NCI-H446 (cell line): ENCODE measurements at regions not wholly inside any gene's neighbourhood (a gene's known extent, or its start where the extent isn't known, plus 50 kb on each side); places are given as distances from the start of the nearest gene placed in this dataset.

Experiments
- DNase-seq, 2 experiments: peaks; one replicate each; lab custom pipeline; 2025; lab: John Stamatoyannopoulos, UW

- peak in 1 of 2 experiments; percentile 29 for DNase-seq
Observed at GRCh38 chr5:74288448-74289108, 351.9 kb downstream of the ENC1 start.

- DNase-seq: no peak
Observed at GRCh38 chr5:74288038-74288437, 352.5 kb downstream of the ENC1 start.

GRCh38 chr5:74286734-74287695, 353.5 kb downstream of the ENC1 start:
- DNase-seq: peak in 1 of 2 experiments; percentile 22

- peak; percentile 61 to 79 for DNase-seq
Observed at GRCh38 chr5:74285675-74286280, 354.8 kb downstream of the ENC1 start.

GRCh38 chr5:74282490-74282889, 358.0 kb downstream of the ENC1 start:
- no peak for DNase-seq

GRCh38 chr5:74281166-74281565, 359.4 kb downstream of the ENC1 start:
- peak; percentile 43 to 87 for DNase-seq

- DNase-seq: no peak
Observed at GRCh38 chr5:74280306-74280705, 360.2 kb downstream of the ENC1 start.

GRCh38 chr5:74279244-74279643, 361.3 kb downstream of the ENC1 start:
- DNase-seq: no peak

- DNase-seq: no peak
Observed at GRCh38 chr5:74277418-74277817, 363.1 kb downstream of the ENC1 start.

GRCh38 chr5:74275171-74275992, 365.1 kb downstream of the ENC1 start:
- no peak for DNase-seq

- no peak for DNase-seq
Observed at GRCh38 chr5:74274326-74274725, 366.2 kb downstream of the ENC1 start.

GRCh38 chr5:74272831-74273451, 367.6 kb downstream of the ENC1 start:
- no peak for DNase-seq

- no peak for DNase-seq
Observed at GRCh38 chr5:74272024-74272775, 368.3 kb downstream of the ENC1 start.

GRCh38 chr5:74268297-74268696, 372.2 kb downstream of the ENC1 start:
- no peak for DNase-seq

- no peak for DNase-seq
Observed at GRCh38 chr5:74266836-74267235, 373.7 kb downstream of the ENC1 start.

GRCh38 chr5:74266132-74266531, 374.4 kb downstream of the ENC1 start:
- no peak for DNase-seq

- no peak for DNase-seq
Observed at GRCh38 chr5:74262544-74263207, 377.9 kb downstream of the ENC1 start.

GRCh38 chr5:74261866-74262265, 378.7 kb downstream of the ENC1 start:
- peak; percentile 10 to 84 for DNase-seq

- DNase-seq: no peak
Observed at GRCh38 chr5:74261421-74261820, 379.1 kb downstream of the ENC1 start.

GRCh38 chr5:74259572-74259971, 381.0 kb downstream of the ENC1 start:
- DNase-seq: no peak
